NCI-H748 (cell line): ENCODE measurements at regions not wholly inside any gene's neighbourhood (a gene's known extent, or its start where the extent isn't known, plus 50 kb on each side); places are given as distances from the start of the nearest gene placed in this dataset.
"Not testable (repeated sequence)": the region's sequence is repeated elsewhere in the genome, so short reads cannot be mapped to it uniquely, and the experiment has no call there.

Source experiments
- DNase-seq: peaks from one replicate; lab custom pipeline; 2025; ENCODE audit not compliant: unreplicated experiment; lab: John Stamatoyannopoulos, UW

GRCh38 chr14:105675905-105676670 is 149.7 kb downstream of the TMEM121 start:
- not testable (repeated sequence) for DNase-seq

GRCh38 chr14:105678057-105678456 is 151.7 kb downstream of the TMEM121 start:
- not testable (repeated sequence) for DNase-seq

GRCh38 chr14:105678996-105679958 is 152.9 kb downstream of the TMEM121 start:
- not testable (repeated sequence) for DNase-seq

GRCh38 chr14:105679959-105680735 is 153.8 kb downstream of the TMEM121 start:
- peak; percentile 15 for DNase-seq

- not testable (repeated sequence) for DNase-seq
Measured at GRCh38 chr14:105680736-105681098, 154.3 kb downstream of the TMEM121 start.

GRCh38 chr14:105681606-105682185 is 155.3 kb downstream of the TMEM121 start:
- not testable (repeated sequence) for DNase-seq

DNA sequence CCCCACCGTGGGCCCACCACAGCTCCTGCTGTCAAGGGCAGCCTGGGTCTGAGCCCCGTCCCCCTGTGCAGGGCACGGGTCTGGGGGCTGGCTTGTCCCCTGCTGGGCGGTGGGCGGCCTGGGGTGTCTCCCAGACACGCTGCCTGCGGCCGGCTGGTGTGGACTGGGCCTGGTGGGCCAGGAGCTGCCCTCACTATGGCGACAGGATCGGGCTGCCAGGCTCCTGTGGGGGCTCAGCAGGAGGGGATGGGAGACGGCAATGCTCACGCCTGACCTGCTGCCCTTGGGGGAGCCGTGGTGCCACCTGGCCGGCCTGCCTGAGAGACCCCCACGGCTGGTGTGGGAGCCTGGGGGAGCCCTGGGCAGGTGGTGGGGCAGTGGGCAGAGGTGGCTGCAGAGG is 156.1 kb downstream of the TMEM121 start:
- not testable (repeated sequence) for DNase-seq

GRCh38 chr14:105682956-105683570 is 156.7 kb downstream of the TMEM121 start:
- DNase-seq = no peak

DNA sequence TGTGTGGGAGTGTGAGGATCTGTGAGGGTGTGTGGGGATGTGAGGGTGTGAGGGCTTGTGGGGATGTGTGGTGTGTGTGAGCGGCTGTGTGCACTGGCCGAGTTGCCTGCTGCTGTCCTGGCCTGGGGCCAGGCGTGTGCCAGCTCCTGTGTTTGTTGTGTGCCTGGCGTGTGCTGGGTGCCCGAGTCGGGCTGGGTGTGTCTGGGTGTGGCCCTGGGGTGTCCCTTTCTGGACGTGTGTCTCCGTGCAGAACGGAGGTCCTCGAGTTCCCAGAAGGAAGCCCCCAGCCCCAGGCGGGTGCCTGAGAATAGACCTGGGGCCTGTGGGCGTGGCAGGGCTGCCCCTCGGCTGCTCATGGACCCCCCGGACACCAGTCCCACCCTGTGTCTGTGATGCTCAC is 157.7 kb downstream of the TMEM121 start:
- not testable (repeated sequence) for DNase-seq

GRCh38 chr14:105684597-105684996 is 158.2 kb downstream of the TMEM121 start:
- DNase-seq = not testable (repeated sequence)

DNA sequence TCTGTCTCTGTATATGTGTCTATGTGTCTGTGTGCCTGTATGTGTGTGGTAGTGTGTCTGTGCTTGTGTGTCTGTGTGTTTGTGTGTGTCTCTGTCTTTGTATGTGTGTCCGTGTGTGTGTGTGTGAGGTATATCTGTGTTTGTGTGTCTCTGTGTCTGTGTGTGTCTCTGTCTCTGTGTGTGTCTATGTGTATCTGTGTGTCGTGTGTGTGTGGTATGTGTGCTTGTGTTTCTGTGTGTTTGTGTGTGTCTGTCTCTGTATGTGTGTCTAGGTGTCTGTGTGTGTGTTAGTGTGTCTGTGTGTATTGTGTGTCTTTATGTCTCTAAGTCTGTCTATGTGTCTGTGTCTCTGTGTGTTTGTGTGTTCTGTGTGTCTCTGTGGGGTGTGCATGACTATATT is 158.6 kb downstream of the TMEM121 start:
- DNase-seq = no peak

GRCh38 chr14:105685605-105686004 is 159.2 kb downstream of the TMEM121 start:
- DNase-seq = not testable (repeated sequence)

DNA sequence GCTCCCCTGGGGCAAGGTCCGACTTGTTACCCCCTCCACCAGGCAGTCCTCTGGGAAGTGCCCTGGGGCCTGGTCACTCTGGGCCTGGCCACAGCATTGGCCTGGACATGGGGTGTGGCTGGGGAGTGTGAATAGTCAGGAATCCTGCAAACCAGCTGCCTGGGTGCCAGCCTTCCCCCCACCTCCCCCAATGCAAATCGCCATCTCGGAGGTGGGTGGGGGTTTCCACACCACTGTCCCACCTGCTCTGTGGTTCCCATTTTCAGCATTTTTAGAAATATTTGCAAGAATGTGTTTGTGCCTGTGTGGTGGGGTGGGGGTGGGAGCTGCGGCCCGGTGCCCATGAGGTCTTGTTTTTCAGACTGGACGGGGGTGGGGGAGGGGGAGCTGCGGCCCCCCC is 159.7 kb downstream of the TMEM121 start:
- not testable (repeated sequence) for DNase-seq

DNA sequence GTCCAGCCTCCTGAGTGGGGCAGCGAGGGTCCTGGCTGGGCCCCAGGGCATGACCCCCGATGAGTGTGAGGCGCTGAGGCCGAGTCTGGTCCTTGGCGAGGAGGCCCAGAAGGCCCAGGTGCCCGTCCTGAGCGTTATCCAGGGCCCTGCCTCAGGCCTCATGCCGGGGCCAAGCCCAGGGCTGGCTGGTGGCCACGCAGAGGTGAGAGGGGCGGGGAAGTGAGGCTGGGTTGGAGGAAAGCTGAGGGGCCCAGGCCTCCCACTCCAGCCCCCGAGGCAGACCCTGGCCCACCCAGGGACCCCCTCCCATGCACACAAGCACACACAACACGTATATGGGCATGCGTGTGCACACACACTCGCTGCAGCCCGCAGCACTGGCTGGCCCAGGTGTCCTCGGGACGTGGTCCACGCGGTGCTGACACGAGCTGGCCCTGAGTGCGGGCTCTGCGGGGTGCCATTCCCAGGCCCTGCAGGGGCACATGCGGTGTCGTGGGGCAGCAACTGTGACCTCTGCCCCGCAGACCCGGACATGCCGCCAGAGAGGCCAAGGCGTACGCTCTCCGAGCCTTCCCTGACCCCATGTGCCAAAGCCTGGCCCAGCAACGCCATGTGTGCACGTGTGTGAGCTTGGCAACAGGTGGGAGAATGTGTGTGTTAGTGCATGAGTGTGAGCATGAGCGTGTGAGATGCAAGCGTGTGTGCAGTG is 160.2 kb downstream of the TMEM121 start:
- DNase-seq = not testable (repeated sequence)

- not testable (repeated sequence) for DNase-seq
Measured at GRCh38 chr14:105687171-105688022, 161.0 kb downstream of the TMEM121 start.

DNA sequence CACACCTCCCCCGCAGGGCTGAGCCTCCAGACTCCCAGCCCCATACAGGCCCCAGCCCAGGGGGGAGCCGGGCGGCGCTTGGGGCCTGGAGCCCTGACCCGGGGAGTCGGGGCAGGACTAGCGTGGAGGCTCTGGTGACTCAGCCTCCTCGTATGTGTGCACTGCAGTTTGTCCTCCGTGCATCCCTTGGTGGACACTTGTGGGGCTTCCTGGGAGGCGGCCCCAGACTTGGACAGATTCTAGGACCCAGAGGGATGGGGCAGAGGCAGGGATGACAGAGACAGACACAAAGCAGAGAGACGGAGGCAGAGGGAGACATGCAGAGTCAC is 161.6 kb downstream of the TMEM121 start:
- DNase-seq = not testable (repeated sequence)

DNA sequence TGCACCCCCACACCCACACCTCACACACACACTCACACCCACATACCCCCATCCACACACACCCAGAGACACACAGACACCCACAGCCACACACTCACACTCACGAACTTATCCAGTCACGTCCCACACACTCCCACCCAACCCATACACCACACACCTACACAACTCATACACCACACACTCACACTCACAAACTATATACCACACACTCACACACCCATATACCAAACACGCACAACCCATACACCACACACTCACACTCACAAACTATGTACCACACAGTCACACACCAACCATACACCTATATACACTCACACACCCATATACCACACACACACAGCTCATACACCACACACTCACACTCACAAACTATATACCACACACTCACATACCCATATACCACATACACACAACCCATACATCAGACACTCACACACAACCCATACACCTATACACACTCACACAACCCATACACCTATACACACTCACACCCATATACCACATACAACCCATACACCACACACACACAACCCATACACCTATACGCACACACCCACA is 162.4 kb downstream of the TMEM121 start:
- DNase-seq = not testable (repeated sequence)

DNA sequence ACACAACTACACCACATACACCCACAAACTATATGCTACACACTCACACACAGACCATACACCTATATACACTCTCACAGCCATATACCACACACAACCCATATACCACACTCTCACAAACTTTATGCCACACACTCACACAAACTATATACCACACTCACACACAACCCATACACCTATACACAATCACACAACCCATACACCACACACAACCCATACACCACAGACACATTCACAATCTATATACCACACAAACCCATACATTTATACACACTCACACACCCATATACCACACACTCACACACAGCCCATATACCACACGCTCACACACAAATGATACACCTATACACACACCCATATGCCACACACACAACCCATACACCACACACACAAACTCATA is 163.3 kb downstream of the TMEM121 start:
- no peak for DNase-seq
